Right lobe of liver (tissue), 4 donors: ENCODE measurements at regions not wholly inside any gene's neighbourhood (a gene's known extent, or its start where the extent isn't known, plus 50 kb on each side); places are given as distances from the start of the nearest gene placed in this dataset.

ENCODE experiments used
- CTCF ChIP-seq, 4 donors: fragments of 200-600 bp in 3 of 4; fragments of 450-650 bp in 1 of 4; IDR thresholded peaks; one replicate each; pipeline versions ENCODE4 v1.5.1 to v1.8.0; 2016 to 2022; ENCODE audit warnings: antibody characterized with exemption in 4 of 4, mild to moderate bottlenecking in 2 of 4
- POLR2A ChIP-seq: fragments of 450-650 bp; IDR thresholded peaks from one replicate; pipeline ENCODE4 v1.6.1; 2017; ENCODE audit warnings: antibody characterized with exemption, mild to moderate bottlenecking
- donor health status: DM: no; HTN: no; CAD: no.
- donor health status: DM: no; HTN: no; CAD: no.
- donor health status: DM: no; HTN: yes; CAD: no.

GRCh38 chr5:74519679-74520078 lies 120.8 kb downstream of the ENC1 start:
- TF ChIP-seq CTCF (IDR thresholded peaks at IDR 0.05): no peak
- no peak for TF ChIP-seq POLR2A
